ENCODE measurements at regions not wholly inside any gene's neighbourhood (a gene's known extent, or its start where the extent isn't known, plus 50 kb on each side); places are given as distances from the start of the nearest gene placed in this dataset.

- Histone ChIP-seq H3K4me2 (ENCODE audit: insufficient read depth, low read length) (peak overlapping the region; percentile 21), H3K27me3 (ENCODE audit: control insufficient read depth in 2 of 2, insufficient read depth in 2 of 2, low read length in 2 of 2) (no peaks in the 10 kb centered on the region), H3K79me2 (ENCODE audit: control insufficient read depth, insufficient read depth, low read length) (no peaks in the 10 kb centered on the region), H3K4me3 (replicated peaks in 1 of 3; ENCODE audit: insufficient read depth in 1 of 3, low read depth in 1 of 3, low read length in 3 of 3) (no peak overlapping the region), H3K4me1 (ENCODE audit: control insufficient read depth, extremely low read depth, insufficient read depth, low read length) (peaks cover 25% of the 10 kb centered on the region), H4K20me1 (replicated peaks; ENCODE audit: control insufficient read depth, extremely low read depth, insufficient read depth, low read length) (no peaks in the 10 kb centered on the region), H3K9ac (replicated peaks; ENCODE audit: extremely low read depth, insufficient read depth, low read length) (no peak overlapping the region), H3K9me3 (replicated peaks; ENCODE audit: control insufficient read depth, insufficient read depth, low read length) (no peaks in the 10 kb centered on the region), H2AFZ (ENCODE audit: low read depth, low read length) (no peak overlapping the region), H3K27ac (ENCODE audit: insufficient read depth, low read depth, low read length) (no peak overlapping the region), H3K36me3 (ENCODE audit: control insufficient read depth in 2 of 2, extremely low read depth in 1 of 2, insufficient read depth in 2 of 2, low read length in 2 of 2) (no peaks in the 10 kb centered on the region), H3K9me1 (replicated peaks; ENCODE audit: control insufficient read depth, extremely low read depth, insufficient read depth, low read length) (no peaks in the 10 kb centered on the region)
- TF ChIP-seq GATA2 (IDR thresholded peaks at IDR 0.05; ENCODE audit: insufficient read depth, insufficient read length, low read depth, low read length) (no peak), POLR2A (IDR thresholded peaks at IDR 0.05; ENCODE audit: low read depth, low read length) (no peak), CTCF (IDR thresholded peaks at IDR 0.05; ENCODE audit: extremely low read depth in 1 of 2, insufficient read depth in 1 of 2, low read depth in 1 of 2, low read length in 2 of 2) (no peak), MAX (IDR thresholded peaks at IDR 0.05; ENCODE audit: insufficient read depth, insufficient read length) (no peak), FOS (IDR thresholded peaks at IDR 0.05; ENCODE audit: borderline replicate concordance, insufficient read depth, low read length) (no peak), MYC (IDR thresholded peaks at IDR 0.05; ENCODE audit: low read depth, low read length) (no peak), EZH2 (IDR thresholded peaks at IDR 0.05; ENCODE audit: borderline replicate concordance, low read depth, low read length, severe bottlenecking) (no peak), POLR2AphosphoS5 (IDR thresholded peaks at IDR 0.05; ENCODE audit: insufficient read depth, low read depth, low read length) (no peak), JUN (IDR thresholded peaks at IDR 0.05; ENCODE audit: borderline replicate concordance, insufficient read depth, insufficient read length, low read depth) (no peak)
- CTCF ChIA-PET: no interaction called here
- POLR2A ChIA-PET: no interaction called here
- intact Hi-C loops (cut with micrococcal nuclease) (no loop called here), dilution Hi-C loops (cut with MboI; ENCODE audit: extremely low pct_ligation_motif_present, low sequenced_read_pairs) (no loop called here)
- DNase-seq (ENCODE audit: low read depth, low spot score): no peak
- FAIRE-seq: no peak
- BruUV-seq (replicated peaks): no TSS peak
Observed at GRCh38 chr4:125518281-125518680, 203.5 kb downstream of the FAT4 start.
